Endothelial cell of umbilical vein (primary cell): ENCODE measurements at regions not wholly inside any gene's neighbourhood (a gene's known extent, or its start where the extent isn't known, plus 50 kb on each side); places are given as distances from the start of the nearest gene placed in this dataset.

Experiments used
- BruUV-seq: library from RNA; stranded (reverse); fragments of 400-500 nt; replicated peaks from 2 replicates; lab custom pipeline; 2021; lab: Mats Ljungman, UMichigan
- CTCF ChIA-PET: fragments of 300-600, 350-600 bp; sonication (Branson Sonifier 250); formaldehyde crosslinking; loops from one replicate; lab custom pipeline; 2021; ENCODE audit warnings: antibody characterized with exemption, inconsistent platforms; lab: Charles Lee
- POLR2A ChIA-PET: fragments of 300-600, 350-600 bp; sonication (Branson Sonifier 250); formaldehyde crosslinking; loops from one replicate; lab custom pipeline; 2021; ENCODE audit warnings: antibody characterized with exemption, inconsistent platforms; lab: Charles Lee
- DNase-seq: peaks from one replicate; pipeline ENCODE4 v3.0.0-alpha.2; 2011; ENCODE audit warnings: low read depth, low spot score
- FAIRE-seq: peaks from 2 replicates; lab custom pipeline; 2011; peaks lifted over from hg19 to GRCh38; lab: Jason Lieb, UNC
- H2AFZ ChIP-seq: 2 replicates; pipeline ENCODE4 v1.6.0; 2012; ENCODE audit warnings: low read depth, low read length, control low read depth, inconsistent platforms
- H3K27ac ChIP-seq: 2 replicates; pipeline ENCODE4 v1.5.1; 2011; ENCODE audit warnings: low read depth, mild to moderate bottlenecking, control low read depth, low read length, moderate library complexity; ENCODE audit not compliant: insufficient read depth
- H3K27me3 ChIP-seq, 2 experiments: 2 replicates each; pipeline versions ENCODE4 v1.6.0 to v1.6.1; 2011; ENCODE audit warnings: low read length in 2 of 2, mixed read lengths in 1 of 2; ENCODE audit not compliant: control insufficient read depth in 2 of 2, insufficient read depth in 2 of 2
- H3K36me3 ChIP-seq, 2 experiments: 2 replicates in 1 of 2; 3 replicates in 1 of 2; pipeline ENCODE4 v1.5.1; 2011; ENCODE audit warnings: low read length in 2 of 2, mild to moderate bottlenecking in 1 of 2, moderate library complexity in 1 of 2; ENCODE audit not compliant: control insufficient read depth in 2 of 2, insufficient read depth in 2 of 2; ENCODE audit errors: extremely low read depth in 1 of 2
- H3K4me1 ChIP-seq: 3 replicates; pipeline ENCODE4 v1.5.1; 2011; ENCODE audit warnings: mild to moderate bottlenecking, low read length; ENCODE audit not compliant: control insufficient read depth, insufficient read depth; ENCODE audit errors: extremely low read depth
- H3K4me2 ChIP-seq: 2 replicates; pipeline ENCODE4 v1.6.1; 2011; ENCODE audit warnings: low read length, control low read depth, mixed read lengths; ENCODE audit not compliant: insufficient read depth
- H3K4me3 ChIP-seq, 3 experiments: fragments of 200-600 bp in 1 of 3; sonication (generic), shearing (Covaris generic) in 1 of 3; replicated peaks in 1 of 3; 2 replicates each; pipeline ENCODE4 v1.5.1; 2011 to 2016; ENCODE audit warnings: control low read depth in 3 of 3, low read length in 3 of 3, mild to moderate bottlenecking in 2 of 3, inconsistent platforms in 1 of 3, low read depth in 1 of 3, moderate library complexity in 1 of 3; ENCODE audit not compliant: insufficient read depth in 1 of 3
- H3K79me2 ChIP-seq: 2 replicates; pipeline ENCODE4 v1.6.0; 2012; ENCODE audit warnings: low read length, inconsistent platforms; ENCODE audit not compliant: control insufficient read depth, insufficient read depth
- H3K9ac ChIP-seq: replicated peaks from 2 replicates; pipeline ENCODE3; 2011; ENCODE audit warnings: low read length, control low read depth; ENCODE audit not compliant: insufficient read depth; ENCODE audit errors: extremely low read depth
- H3K9me1 ChIP-seq: replicated peaks from 3 replicates; pipeline ENCODE4 v1.6.0; 2011; ENCODE audit warnings: mild to moderate bottlenecking, low read length; ENCODE audit not compliant: control insufficient read depth, insufficient read depth; ENCODE audit errors: extremely low read depth
- H3K9me3 ChIP-seq: replicated peaks from 2 replicates; pipeline ENCODE4 v1.5.1; 2012; ENCODE audit warnings: low read length, inconsistent platforms; ENCODE audit not compliant: control insufficient read depth, insufficient read depth
- H4K20me1 ChIP-seq: replicated peaks from 2 replicates; pipeline ENCODE3; 2011; ENCODE audit warnings: mild to moderate bottlenecking, low read length; ENCODE audit not compliant: control insufficient read depth, insufficient read depth; ENCODE audit errors: extremely low read depth
- EZH2 ChIP-seq: IDR thresholded peaks from 2 replicates; pipeline ENCODE4 v1.6.1; 2012; ENCODE audit warnings: borderline replicate concordance, low read depth, mild to moderate bottlenecking, moderate library complexity, low read length, inconsistent platforms; ENCODE audit not compliant: severe bottlenecking
- FOS ChIP-seq: IDR thresholded peaks from 2 replicates; pipeline ENCODE4 v1.6.1; 2011; ENCODE audit warnings: mild to moderate bottlenecking, low read length, moderate library complexity, borderline replicate concordance; ENCODE audit not compliant: insufficient read depth
- GATA2 ChIP-seq: IDR thresholded peaks from 2 replicates; pipeline ENCODE4 v1.7.0; 2011; ENCODE audit warnings: low read depth, mild to moderate bottlenecking, moderate library complexity, mixed read lengths, low read length; ENCODE audit not compliant: insufficient read length, insufficient read depth
- JUN ChIP-seq: IDR thresholded peaks from 2 replicates; pipeline ENCODE4 v1.6.1; 2011; ENCODE audit warnings: borderline replicate concordance, low read depth; ENCODE audit not compliant: insufficient read length, insufficient read depth
- MYC ChIP-seq: IDR thresholded peaks from one replicate; pipeline ENCODE4 v1.6.1; 2011; ENCODE audit warnings: mild to moderate bottlenecking, low read depth, low read length
- POLR2A ChIP-seq: IDR thresholded peaks from 2 replicates; pipeline ENCODE4 v1.6.1; 2012; ENCODE audit warnings: low read depth, mild to moderate bottlenecking, control low read depth, low read length
- POLR2AphosphoS5 ChIP-seq: IDR thresholded peaks from 2 replicates; pipeline ENCODE4 v1.6.1; 2012; ENCODE audit warnings: low read depth, mild to moderate bottlenecking, control low read depth, low read length, moderate library complexity; ENCODE audit not compliant: insufficient read depth
- dilution Hi-C: fragments of 300-500 bp; cut with MboI; formaldehyde crosslinking; loops from one replicate; pipeline ENCODE4 v1.15.0; 2019; ENCODE audit warnings: low sequenced_read_pairs; ENCODE audit not compliant: extremely low pct_ligation_motif_present
- intact Hi-C: fragments of 100-400 bp; cut with micrococcal nuclease; formaldehyde crosslinking; loops from one replicate; pipeline ENCODE4 v1.10.0; 2022
- TF ChIP-seq, protein P1 (sequence below): IDR thresholded peaks from 2 replicates; pipeline ENCODE4 v1.6.1; 2011; ENCODE audit not compliant: insufficient read depth, insufficient read length
- TF ChIP-seq, protein P2 (sequence below), 2 donors: IDR thresholded peaks; 1 replicate in 1 of 2; 2 replicates in 1 of 2; pipeline ENCODE4 v1.5.1; 2011; ENCODE audit warnings: low read length in 2 of 2, mild to moderate bottlenecking in 2 of 2, moderate library complexity in 2 of 2, control low read depth in 1 of 2, inconsistent platforms in 1 of 2, low read depth in 1 of 2; ENCODE audit not compliant: insufficient read depth in 1 of 2; ENCODE audit errors: extremely low read depth in 1 of 2

DNA sequence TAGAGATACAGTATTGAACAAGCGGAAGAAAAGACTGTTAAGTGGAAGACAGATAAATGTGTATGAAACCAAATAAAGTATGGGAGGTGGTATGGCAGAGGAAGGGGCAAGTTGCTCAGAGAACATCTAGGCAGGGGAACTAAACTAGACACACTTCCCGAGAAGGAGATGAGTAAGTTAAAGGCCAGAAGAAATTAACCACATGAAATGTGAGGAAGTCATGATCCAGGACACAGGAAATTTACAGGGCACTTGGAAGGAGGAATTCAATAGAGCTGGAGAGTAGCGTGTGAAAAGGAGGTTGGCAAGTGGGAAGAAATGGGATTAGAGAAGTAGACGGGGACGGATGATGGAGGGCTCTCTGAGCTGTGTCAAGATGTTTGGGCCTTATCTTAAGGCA lies 208.8 kb downstream of the COG6 start:
- Histone ChIP-seq H3K9me3 (no peaks in the 10 kb centered on the region), H3K27me3 (no peaks in the 10 kb centered on the region), H3K79me2 (no peaks in the 10 kb centered on the region), H3K9ac (no peak overlapping the region), H4K20me1 (no peaks in the 10 kb centered on the region), H3K4me1 (peaks cover 42% of the 10 kb centered on the region), H3K9me1 (no peaks in the 10 kb centered on the region), H3K4me2 (peak overlapping the region; percentile 26), H3K4me3 (no peak overlapping the region), H3K27ac (peak overlapping the region; percentile 76), H2AFZ (no peak overlapping the region), H3K36me3 (no peaks in the 10 kb centered on the region)
- CTCF ChIA-PET, result interaction anchor here (1.2 to 2.7 kb wide), 5 partner anchors 10 to 913 kb away, joined by 3 to 10 read pairs (median 5); no protein-coding TSS in a partner anchor
- POLR2A ChIA-PET, result no interaction called here
- peak; percentile 80 for FAIRE-seq
- dilution Hi-C loops, result no loop called here
- BruUV-seq, result no TSS peak
- TF ChIP-seq POLR2AphosphoS5 (peak; percentile 81), POLR2A (peak; percentile 53), FOS (peak; percentile 86), JUN (peak; percentile 7), EZH2 (no peak), MYC (no peak), GATA2 (peak; percentile 85)
- TF ChIP-seq, protein P1, sequence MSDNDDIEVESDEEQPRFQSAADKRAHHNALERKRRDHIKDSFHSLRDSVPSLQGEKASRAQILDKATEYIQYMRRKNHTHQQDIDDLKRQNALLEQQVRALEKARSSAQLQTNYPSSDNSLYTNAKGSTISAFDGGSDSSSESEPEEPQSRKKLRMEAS, result no peak
- TF ChIP-seq, protein P2, sequence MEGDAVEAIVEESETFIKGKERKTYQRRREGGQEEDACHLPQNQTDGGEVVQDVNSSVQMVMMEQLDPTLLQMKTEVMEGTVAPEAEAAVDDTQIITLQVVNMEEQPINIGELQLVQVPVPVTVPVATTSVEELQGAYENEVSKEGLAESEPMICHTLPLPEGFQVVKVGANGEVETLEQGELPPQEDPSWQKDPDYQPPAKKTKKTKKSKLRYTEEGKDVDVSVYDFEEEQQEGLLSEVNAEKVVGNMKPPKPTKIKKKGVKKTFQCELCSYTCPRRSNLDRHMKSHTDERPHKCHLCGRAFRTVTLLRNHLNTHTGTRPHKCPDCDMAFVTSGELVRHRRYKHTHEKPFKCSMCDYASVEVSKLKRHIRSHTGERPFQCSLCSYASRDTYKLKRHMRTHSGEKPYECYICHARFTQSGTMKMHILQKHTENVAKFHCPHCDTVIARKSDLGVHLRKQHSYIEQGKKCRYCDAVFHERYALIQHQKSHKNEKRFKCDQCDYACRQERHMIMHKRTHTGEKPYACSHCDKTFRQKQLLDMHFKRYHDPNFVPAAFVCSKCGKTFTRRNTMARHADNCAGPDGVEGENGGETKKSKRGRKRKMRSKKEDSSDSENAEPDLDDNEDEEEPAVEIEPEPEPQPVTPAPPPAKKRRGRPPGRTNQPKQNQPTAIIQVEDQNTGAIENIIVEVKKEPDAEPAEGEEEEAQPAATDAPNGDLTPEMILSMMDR (IDR thresholded peaks at IDR 0.05; ENCODE audit: extremely low read depth in 1 of 2, insufficient read depth in 1 of 2, low read depth in 1 of 2, low read length in 2 of 2), result no peak
- peak; percentile 81 for DNase-seq
- intact Hi-C loops, result loop anchor here (1.0 kb wide), 2 partner anchors 11 to 45 kb away; no protein-coding TSS in a partner anchor
